OCI-LY7 (cell line): ENCODE measurements at regions not wholly inside any gene's neighbourhood (a gene's known extent, or its start where the extent isn't known, plus 50 kb on each side); places are given as distances from the start of the nearest gene placed in this dataset.

Experiments used
- CTCF ChIP-seq: fragments of 200-600 bp; sonication (generic); conservative IDR thresholded peaks from 2 replicates; pipeline ENCODE4 v1.5.1; 2014; ENCODE audit warnings: mild to moderate bottlenecking, antibody characterized with exemption, low read length, moderate library complexity, mixed read lengths
- EZH2phosphoT487 ChIP-seq: fragments of 200-600 bp; sonication (generic); IDR thresholded peaks from 2 replicates; pipeline ENCODE4 v1.6.1; 2018; ENCODE audit warnings: low read depth, borderline replicate concordance, mild to moderate bottlenecking, mixed run types, antibody characterized with exemption, low read length, moderate library complexity, mixed read lengths

DNA sequence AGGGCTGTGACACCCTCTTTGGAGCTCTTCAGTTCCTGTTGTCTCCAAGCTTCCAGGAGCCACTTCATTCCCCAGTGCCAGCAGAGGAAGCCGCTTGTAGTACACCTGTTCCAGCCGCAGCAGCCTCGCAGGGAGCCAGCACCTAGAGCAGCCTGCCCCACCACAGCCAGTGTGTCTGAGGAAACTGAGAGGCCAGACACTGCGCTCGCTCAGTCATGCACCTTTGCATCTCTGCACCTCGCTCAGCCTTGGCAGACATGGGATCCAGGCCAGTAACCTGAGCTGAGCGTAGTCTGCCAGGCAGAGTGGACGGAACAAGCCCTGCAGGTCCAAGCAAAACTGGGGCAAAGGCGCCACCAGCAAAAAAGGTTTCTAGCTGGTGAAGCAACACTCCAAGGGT lies 1072.1 kb downstream of the JRKL start:
- TF ChIP-seq CTCF (no peak), EZH2phosphoT487 (no peak)
